ENCODE measurements at regions not wholly inside any gene's neighbourhood (a gene's known extent, or its start where the extent isn't known, plus 50 kb on each side); places are given as distances from the start of the nearest gene placed in this dataset.

DNA sequence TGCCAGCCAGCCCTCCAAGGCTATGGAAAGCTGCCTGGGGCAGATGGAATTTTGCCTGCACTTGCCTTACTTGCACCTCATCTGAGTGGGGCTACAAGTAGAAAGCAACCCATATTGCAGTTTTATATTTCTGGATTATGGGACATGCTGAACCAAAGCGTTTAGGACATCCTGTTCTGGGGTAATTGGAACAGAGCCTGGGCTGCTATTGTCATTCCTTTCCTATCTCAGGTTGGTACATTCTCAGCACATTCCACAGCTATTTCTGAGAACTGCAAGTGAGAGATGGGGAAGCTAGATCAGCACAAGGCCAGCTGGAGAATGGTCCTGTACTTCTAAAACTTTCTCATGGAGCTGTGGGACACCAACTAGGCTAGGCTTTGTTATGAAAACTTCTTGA is 713.8 kb downstream of the KCNT2 start:
- DNase-seq (no peak), FAIRE-seq (no peak)
- Histone ChIP-seq H3K27me3 (ENCODE audit: control insufficient read depth, insufficient read depth, low read length) (no peaks in the 10 kb centered on the region), H3K4me1 (ENCODE audit: control insufficient read depth in 2 of 3, insufficient read depth in 2 of 3, low read depth in 1 of 3, low read length in 3 of 3) (no peaks in the 10 kb centered on the region), H3K4me3 (ENCODE audit: low read length in 3 of 3) (no peak overlapping the region), H3K36me3 (ENCODE audit: control insufficient read depth in 2 of 3, insufficient read depth in 3 of 3, low read length in 3 of 3) (no peaks in the 10 kb centered on the region), H3K27ac (ENCODE audit: low read depth in 2 of 2, low read length in 2 of 2) (no peak overlapping the region), H3K9me3 (ENCODE audit: control insufficient read depth in 2 of 3, insufficient read depth in 1 of 3, low read length in 3 of 3) (no peaks in the 10 kb centered on the region), H3K9ac (ENCODE audit: low read length in 3 of 3) (no peak overlapping the region)
- TF ChIP-seq, protein P1, sequence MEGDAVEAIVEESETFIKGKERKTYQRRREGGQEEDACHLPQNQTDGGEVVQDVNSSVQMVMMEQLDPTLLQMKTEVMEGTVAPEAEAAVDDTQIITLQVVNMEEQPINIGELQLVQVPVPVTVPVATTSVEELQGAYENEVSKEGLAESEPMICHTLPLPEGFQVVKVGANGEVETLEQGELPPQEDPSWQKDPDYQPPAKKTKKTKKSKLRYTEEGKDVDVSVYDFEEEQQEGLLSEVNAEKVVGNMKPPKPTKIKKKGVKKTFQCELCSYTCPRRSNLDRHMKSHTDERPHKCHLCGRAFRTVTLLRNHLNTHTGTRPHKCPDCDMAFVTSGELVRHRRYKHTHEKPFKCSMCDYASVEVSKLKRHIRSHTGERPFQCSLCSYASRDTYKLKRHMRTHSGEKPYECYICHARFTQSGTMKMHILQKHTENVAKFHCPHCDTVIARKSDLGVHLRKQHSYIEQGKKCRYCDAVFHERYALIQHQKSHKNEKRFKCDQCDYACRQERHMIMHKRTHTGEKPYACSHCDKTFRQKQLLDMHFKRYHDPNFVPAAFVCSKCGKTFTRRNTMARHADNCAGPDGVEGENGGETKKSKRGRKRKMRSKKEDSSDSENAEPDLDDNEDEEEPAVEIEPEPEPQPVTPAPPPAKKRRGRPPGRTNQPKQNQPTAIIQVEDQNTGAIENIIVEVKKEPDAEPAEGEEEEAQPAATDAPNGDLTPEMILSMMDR (IDR thresholded peaks at IDR 0.05; ENCODE audit: borderline replicate concordance, extremely low read depth, insufficient read depth) = no peak
- intact Hi-C loops (cut with DNase I) = no loop called here

DNA sequence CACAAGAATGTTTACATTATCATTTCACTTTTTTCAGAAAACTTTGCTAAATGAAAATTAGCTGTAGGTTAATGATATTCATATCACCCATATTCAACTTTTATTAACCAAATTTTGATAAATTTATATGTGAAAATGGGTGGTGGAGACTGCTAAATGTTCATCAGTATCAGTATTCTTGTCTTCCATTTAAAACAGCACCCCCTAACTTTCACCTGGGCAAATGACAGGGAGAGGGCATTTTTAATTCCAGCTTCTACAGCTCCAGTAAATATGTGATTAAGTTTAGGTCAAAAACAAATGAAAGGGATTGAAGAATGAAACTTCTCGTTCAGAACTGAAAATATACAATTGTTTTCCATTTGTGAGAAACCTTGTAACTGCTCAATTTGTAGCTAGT is 722.2 kb downstream of the KCNT2 start:
- Histone ChIP-seq H3K27me3 (ENCODE audit: control insufficient read depth, insufficient read depth, low read length) (no peaks in the 10 kb centered on the region), H3K9me3 (ENCODE audit: control insufficient read depth in 2 of 3, insufficient read depth in 1 of 3, low read length in 3 of 3) (no peaks in the 10 kb centered on the region), H3K36me3 (ENCODE audit: control insufficient read depth in 2 of 3, insufficient read depth in 3 of 3, low read length in 3 of 3) (no peaks in the 10 kb centered on the region), H3K27ac (ENCODE audit: low read depth in 2 of 2, low read length in 2 of 2) (no peak overlapping the region), H3K9ac (ENCODE audit: low read length in 3 of 3) (no peak overlapping the region), H3K4me3 (ENCODE audit: low read length in 3 of 3) (no peak overlapping the region), H3K4me1 (ENCODE audit: control insufficient read depth in 2 of 3, insufficient read depth in 2 of 3, low read depth in 1 of 3, low read length in 3 of 3) (no peaks in the 10 kb centered on the region)
- DNase-seq = no peak
- intact Hi-C loops (cut with DNase I) = no loop called here
- FAIRE-seq = no peak
- TF ChIP-seq, protein P1 (IDR thresholded peaks at IDR 0.05; ENCODE audit: borderline replicate concordance, extremely low read depth, insufficient read depth) = no peak

DNA sequence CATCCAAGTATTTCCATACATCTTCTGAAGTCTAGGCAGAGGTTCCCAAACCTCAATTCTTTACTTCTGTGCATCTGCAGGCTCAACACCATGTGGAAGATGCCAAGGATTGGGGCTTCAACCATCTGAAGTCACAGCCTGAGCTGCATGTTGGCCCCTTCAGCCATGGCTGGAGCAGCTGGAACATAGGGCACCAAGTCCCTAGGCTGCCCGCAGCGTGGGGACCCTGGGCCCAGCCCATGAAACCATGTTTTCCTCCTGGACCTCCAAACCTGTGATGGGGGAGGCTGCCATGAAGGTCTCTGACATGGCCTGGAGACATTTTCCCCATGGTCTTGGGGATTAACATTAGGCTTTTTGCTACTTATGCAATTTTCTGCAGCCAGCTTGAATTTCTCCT is 729.8 kb downstream of the KCNT2 start:
- DNase-seq (no peak), FAIRE-seq (no peak)
- H3K9me3 ChIP-seq (ENCODE audit: control insufficient read depth in 2 of 3, insufficient read depth in 1 of 3, low read length in 3 of 3) = no peaks in the 10 kb centered on the region
- no peaks in the 10 kb centered on the region for H3K36me3 ChIP-seq (ENCODE audit: control insufficient read depth in 2 of 3, insufficient read depth in 3 of 3, low read length in 3 of 3)
- TF ChIP-seq, protein P1 (IDR thresholded peaks at IDR 0.05; ENCODE audit: borderline replicate concordance, extremely low read depth, insufficient read depth) = no peak
- H3K27ac ChIP-seq (ENCODE audit: low read depth in 2 of 2, low read length in 2 of 2) = no peak overlapping the region
- intact Hi-C loops (cut with DNase I) = no loop called here
- H3K4me3 ChIP-seq (ENCODE audit: low read length in 3 of 3) = no peak overlapping the region
- H3K27me3 ChIP-seq (ENCODE audit: control insufficient read depth, insufficient read depth, low read length) = no peaks in the 10 kb centered on the region
- H3K9ac ChIP-seq (ENCODE audit: low read length in 3 of 3) = no peak overlapping the region
- no peaks in the 10 kb centered on the region for H3K4me1 ChIP-seq (ENCODE audit: control insufficient read depth in 2 of 3, insufficient read depth in 2 of 3, low read depth in 1 of 3, low read length in 3 of 3)

DNA sequence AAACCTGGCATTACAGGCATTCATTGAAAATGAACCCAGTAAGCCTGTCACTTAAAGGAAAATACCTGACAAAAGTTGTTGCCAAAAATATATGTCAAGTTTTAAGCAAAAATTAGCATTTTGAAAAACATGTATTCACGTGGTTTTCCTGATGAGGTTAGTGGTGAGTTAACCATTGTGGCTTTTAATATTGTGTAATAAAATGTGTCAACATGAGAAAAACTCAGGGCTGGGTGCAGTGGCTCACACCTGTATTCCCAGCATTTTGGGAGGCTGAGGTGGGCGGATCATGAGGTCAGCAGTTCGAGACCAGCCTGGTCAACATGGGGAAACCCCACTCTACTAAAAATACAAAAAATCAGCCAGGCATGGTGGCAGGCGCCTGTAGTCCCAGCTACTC is 731.4 kb downstream of the KCNT2 start:
- Histone ChIP-seq H3K4me1 (ENCODE audit: control insufficient read depth in 2 of 3, insufficient read depth in 2 of 3, low read depth in 1 of 3, low read length in 3 of 3) (no peaks in the 10 kb centered on the region), H3K36me3 (ENCODE audit: control insufficient read depth in 2 of 3, insufficient read depth in 3 of 3, low read length in 3 of 3) (no peaks in the 10 kb centered on the region), H3K9ac (ENCODE audit: low read length in 3 of 3) (no peak overlapping the region), H3K27me3 (ENCODE audit: control insufficient read depth, insufficient read depth, low read length) (no peaks in the 10 kb centered on the region), H3K4me3 (ENCODE audit: low read length in 3 of 3) (no peak overlapping the region), H3K9me3 (ENCODE audit: control insufficient read depth in 2 of 3, insufficient read depth in 1 of 3, low read length in 3 of 3) (no peaks in the 10 kb centered on the region), H3K27ac (ENCODE audit: low read depth in 2 of 2, low read length in 2 of 2) (no peak overlapping the region)
- TF ChIP-seq, protein P1 (IDR thresholded peaks at IDR 0.05; ENCODE audit: borderline replicate concordance, extremely low read depth, insufficient read depth) = no peak
- FAIRE-seq (no peak), DNase-seq (no peak)
- intact Hi-C loops (cut with DNase I) = no loop called here

Data from kidney (tissue), 13 donors.